ENCODE measurements at regions not wholly inside any gene's neighbourhood (a gene's known extent, or its start where the extent isn't known, plus 50 kb on each side); places are given as distances from the start of the nearest gene placed in this dataset.

DNA sequence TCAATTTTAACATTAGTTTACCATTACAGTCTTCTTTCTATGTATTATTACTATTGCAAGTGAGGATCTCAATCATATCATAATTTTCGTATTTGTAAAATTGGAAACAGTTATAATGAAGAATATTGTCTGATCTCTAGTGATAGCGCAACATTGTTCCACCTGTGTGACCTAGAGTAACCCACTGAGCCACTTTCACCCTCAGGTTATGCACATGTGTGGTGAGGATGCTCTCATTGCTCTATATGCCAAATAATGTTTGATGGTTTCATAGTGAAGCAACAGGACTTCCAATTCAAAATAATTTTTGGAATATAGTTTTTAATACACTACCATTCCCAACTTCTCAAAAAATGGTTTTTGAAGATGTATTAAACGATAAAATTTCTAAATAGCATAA is 603.1 kb upstream of the MAN1A1 start:
- H3K36me3 ChIP-seq (ENCODE audit: control insufficient read depth, insufficient read depth, low read length): no peaks in the 10 kb centered on the region
- no peak overlapping the region for H3K27ac ChIP-seq (ENCODE audit: low read length)
- H3K9me3 ChIP-seq (ENCODE audit: control insufficient read depth, insufficient read depth, low read depth, low read length): 0 out of 2 replicates have a peak, but pooled peaks cover 3% of the 10 kb centered on the region
- ChIA-PET POLR2A (no interaction called here), CTCF (no interaction called here)
- no peaks in the 10 kb centered on the region for H3K4me1 ChIP-seq (ENCODE audit: control insufficient read depth, insufficient read depth, low read length)
- BruUV-seq (replicated peaks): no TSS peak
- in situ Hi-C loops (cut with HindIII; ENCODE audit: low pct_unique_long_range_greater_than_20kb, low sequenced_read_pairs): no loop called here
- no peak for TF ChIP-seq POLR2AphosphoS5 (IDR thresholded peaks at IDR 0.05; ENCODE audit: low read depth, low read length)
- TF ChIP-seq, protein P1, sequence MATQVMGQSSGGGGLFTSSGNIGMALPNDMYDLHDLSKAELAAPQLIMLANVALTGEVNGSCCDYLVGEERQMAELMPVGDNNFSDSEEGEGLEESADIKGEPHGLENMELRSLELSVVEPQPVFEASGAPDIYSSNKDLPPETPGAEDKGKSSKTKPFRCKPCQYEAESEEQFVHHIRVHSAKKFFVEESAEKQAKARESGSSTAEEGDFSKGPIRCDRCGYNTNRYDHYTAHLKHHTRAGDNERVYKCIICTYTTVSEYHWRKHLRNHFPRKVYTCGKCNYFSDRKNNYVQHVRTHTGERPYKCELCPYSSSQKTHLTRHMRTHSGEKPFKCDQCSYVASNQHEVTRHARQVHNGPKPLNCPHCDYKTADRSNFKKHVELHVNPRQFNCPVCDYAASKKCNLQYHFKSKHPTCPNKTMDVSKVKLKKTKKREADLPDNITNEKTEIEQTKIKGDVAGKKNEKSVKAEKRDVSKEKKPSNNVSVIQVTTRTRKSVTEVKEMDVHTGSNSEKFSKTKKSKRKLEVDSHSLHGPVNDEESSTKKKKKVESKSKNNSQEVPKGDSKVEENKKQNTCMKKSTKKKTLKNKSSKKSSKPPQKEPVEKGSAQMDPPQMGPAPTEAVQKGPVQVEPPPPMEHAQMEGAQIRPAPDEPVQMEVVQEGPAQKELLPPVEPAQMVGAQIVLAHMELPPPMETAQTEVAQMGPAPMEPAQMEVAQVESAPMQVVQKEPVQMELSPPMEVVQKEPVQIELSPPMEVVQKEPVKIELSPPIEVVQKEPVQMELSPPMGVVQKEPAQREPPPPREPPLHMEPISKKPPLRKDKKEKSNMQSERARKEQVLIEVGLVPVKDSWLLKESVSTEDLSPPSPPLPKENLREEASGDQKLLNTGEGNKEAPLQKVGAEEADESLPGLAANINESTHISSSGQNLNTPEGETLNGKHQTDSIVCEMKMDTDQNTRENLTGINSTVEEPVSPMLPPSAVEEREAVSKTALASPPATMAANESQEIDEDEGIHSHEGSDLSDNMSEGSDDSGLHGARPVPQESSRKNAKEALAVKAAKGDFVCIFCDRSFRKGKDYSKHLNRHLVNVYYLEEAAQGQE (IDR thresholded peaks at IDR 0.05; ENCODE audit: insufficient read depth in 1 of 2, low read depth in 2 of 2, low read length in 1 of 2): no peak
- no peak for TF ChIP-seq TCF7L2 (IDR thresholded peaks at IDR 0.05; ENCODE audit: low read depth, low read length)
- TF ChIP-seq SIN3A (IDR thresholded peaks at IDR 0.05; ENCODE audit: borderline replicate concordance, insufficient read depth, low read depth, low read length): no peak
- TF ChIP-seq, protein P2, sequence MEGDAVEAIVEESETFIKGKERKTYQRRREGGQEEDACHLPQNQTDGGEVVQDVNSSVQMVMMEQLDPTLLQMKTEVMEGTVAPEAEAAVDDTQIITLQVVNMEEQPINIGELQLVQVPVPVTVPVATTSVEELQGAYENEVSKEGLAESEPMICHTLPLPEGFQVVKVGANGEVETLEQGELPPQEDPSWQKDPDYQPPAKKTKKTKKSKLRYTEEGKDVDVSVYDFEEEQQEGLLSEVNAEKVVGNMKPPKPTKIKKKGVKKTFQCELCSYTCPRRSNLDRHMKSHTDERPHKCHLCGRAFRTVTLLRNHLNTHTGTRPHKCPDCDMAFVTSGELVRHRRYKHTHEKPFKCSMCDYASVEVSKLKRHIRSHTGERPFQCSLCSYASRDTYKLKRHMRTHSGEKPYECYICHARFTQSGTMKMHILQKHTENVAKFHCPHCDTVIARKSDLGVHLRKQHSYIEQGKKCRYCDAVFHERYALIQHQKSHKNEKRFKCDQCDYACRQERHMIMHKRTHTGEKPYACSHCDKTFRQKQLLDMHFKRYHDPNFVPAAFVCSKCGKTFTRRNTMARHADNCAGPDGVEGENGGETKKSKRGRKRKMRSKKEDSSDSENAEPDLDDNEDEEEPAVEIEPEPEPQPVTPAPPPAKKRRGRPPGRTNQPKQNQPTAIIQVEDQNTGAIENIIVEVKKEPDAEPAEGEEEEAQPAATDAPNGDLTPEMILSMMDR (IDR thresholded peaks at IDR 0.05): no peak
- no peak for ATAC-seq
- intact Hi-C loops (cut with micrococcal nuclease; ENCODE audit: unreplicated experiment): no loop called here
- H3K27me3 ChIP-seq (ENCODE audit: control insufficient read depth, insufficient read depth, low read length): no peaks in the 10 kb centered on the region
- no peak overlapping the region for H3K4me3 ChIP-seq (ENCODE audit: low read depth in 2 of 2, low read length in 2 of 2)
- no peak for DNase-seq (ENCODE audit: low read depth, low spot score)

GRCh38 chr6:119950681-119951080 is 601.1 kb upstream of the MAN1A1 start:
- H3K4me3 ChIP-seq (ENCODE audit: low read depth in 2 of 2, low read length in 2 of 2): no peak overlapping the region
- H3K4me1 ChIP-seq (ENCODE audit: control insufficient read depth, insufficient read depth, low read length): no peaks in the 10 kb centered on the region
- DNase-seq (ENCODE audit: low read depth, low spot score) (no peak), ATAC-seq (no peak)
- TF ChIP-seq, protein P1 (IDR thresholded peaks at IDR 0.05; ENCODE audit: insufficient read depth in 1 of 2, low read depth in 2 of 2, low read length in 1 of 2): no peak
- TF ChIP-seq TCF7L2 (IDR thresholded peaks at IDR 0.05; ENCODE audit: low read depth, low read length): no peak
- no peak for TF ChIP-seq SIN3A (IDR thresholded peaks at IDR 0.05; ENCODE audit: borderline replicate concordance, insufficient read depth, low read depth, low read length)
- TF ChIP-seq POLR2AphosphoS5 (IDR thresholded peaks at IDR 0.05; ENCODE audit: low read depth, low read length): no peak
- TF ChIP-seq, protein P2 (IDR thresholded peaks at IDR 0.05): no peak
- ChIA-PET CTCF (no interaction called here), POLR2A (no interaction called here)
- H3K9me3 ChIP-seq (ENCODE audit: control insufficient read depth, insufficient read depth, low read depth, low read length): 0 out of 2 replicates have a peak, but pooled peaks cover 3% of the 10 kb centered on the region
- no peak overlapping the region for H3K27ac ChIP-seq (ENCODE audit: low read length)
- intact Hi-C loops (cut with micrococcal nuclease; ENCODE audit: unreplicated experiment) (no loop called here), in situ Hi-C loops (cut with HindIII; ENCODE audit: low pct_unique_long_range_greater_than_20kb, low sequenced_read_pairs) (no loop called here)
- BruUV-seq (replicated peaks): no TSS peak
- H3K27me3 ChIP-seq (ENCODE audit: control insufficient read depth, insufficient read depth, low read length): no peaks in the 10 kb centered on the region
- H3K36me3 ChIP-seq (ENCODE audit: control insufficient read depth, insufficient read depth, low read length): no peaks in the 10 kb centered on the region
